Spleen (tissue), 11 donors: ENCODE measurements at regions not wholly inside any gene's neighbourhood (a gene's known extent, or its start where the extent isn't known, plus 50 kb on each side); places are given as distances from the start of the nearest gene placed in this dataset.
"Not testable (repeated sequence)": the region's sequence is repeated elsewhere in the genome, so short reads cannot be mapped to it uniquely, and the experiment has no call there.

ENCODE experiments used
- DNase-seq: peaks from one replicate; pipeline ENCODE4 v3.0.0-alpha.2; 2020
- H3K27ac ChIP-seq, 8 donors: fragments of 200-600 bp; sonication (generic) in 7 of 8; 1 replicate in 4 of 8; 2 replicates in 4 of 8; pipeline versions ENCODE4 v1.5.0 to v1.8.0; 2016 to 2021; ENCODE audit warnings: inconsistent platforms in 4 of 8, mild to moderate bottlenecking in 4 of 8, moderate library complexity in 1 of 8
- H3K27me3 ChIP-seq, 7 donors: fragments of 200-600 bp; sonication (generic) in 6 of 7; replicated peaks in 1 of 7; 1 replicate in 4 of 7; 2 replicates in 3 of 7; pipeline versions ENCODE4 v1.5.0 to v1.8.0; 2016 to 2021; ENCODE audit warnings: inconsistent platforms in 3 of 7, mild to moderate bottlenecking in 1 of 7
- H3K36me3 ChIP-seq, 6 donors: fragments of 200-600 bp; sonication (generic) in 5 of 6; 1 replicate in 4 of 6; 2 replicates in 2 of 6; pipeline versions ENCODE4 v1.5.0 to v1.8.0; 2016 to 2021; ENCODE audit warnings: inconsistent platforms in 2 of 6
- H3K4me1 ChIP-seq, 6 donors: fragments of 200-600 bp; sonication (generic) in 5 of 6; 1 replicate in 3 of 6; 2 replicates in 3 of 6; pipeline versions ENCODE4 v1.5.0 to v1.8.0; 2016 to 2021; ENCODE audit warnings: inconsistent platforms in 3 of 6
- H3K4me3 ChIP-seq, 8 donors: fragments of 200-600 bp; sonication (generic) in 7 of 8; 1 replicate in 4 of 8; 2 replicates in 4 of 8; pipeline versions ENCODE4 v1.5.0 to v1.8.0; 2016 to 2021; ENCODE audit warnings: inconsistent platforms in 4 of 8, mild to moderate bottlenecking in 4 of 8, moderate library complexity in 2 of 8
- H3K9me3 ChIP-seq, 8 donors: fragments of 200-600 bp; sonication (generic) in 7 of 8; 1 replicate in 4 of 8; 2 replicates in 4 of 8; pipeline versions ENCODE4 v1.5.0 to v1.8.0; 2016 to 2021; ENCODE audit warnings: inconsistent platforms in 4 of 8
- CTCF ChIP-seq, 11 experiments: fragments of 200-600 bp in 7 of 11; fragments of 450-650 bp in 4 of 11; sonication (generic) in 4 of 11; IDR thresholded peaks in 8 of 11; conservative IDR thresholded peaks in 3 of 11; 1 replicate in 7 of 11; 2 replicates in 4 of 11; pipeline versions ENCODE4 v1.4.0 to v1.8.0; 2016 to 2021; ENCODE audit warnings: antibody characterized with exemption in 11 of 11, inconsistent platforms in 4 of 11, mild to moderate bottlenecking in 1 of 11
- POLR2A ChIP-seq, 3 donors: fragments of 450-650 bp; IDR thresholded peaks; one replicate each; pipeline ENCODE4 v1.5.1; 2017; ENCODE audit warnings: antibody characterized with exemption in 3 of 3, mild to moderate bottlenecking in 1 of 3
- POLR2AphosphoS5 ChIP-seq, 3 donors: sonication (generic); formaldehyde crosslinking; IDR thresholded peaks; one replicate each; pipeline ENCODE4 v1.5.1; 2017; ENCODE audit warnings: antibody characterized with exemption in 3 of 3
- WGBS, 5 donors: extraction: QIAGEN DNeasy Blood & Tissue Kit in 3 of 5; methylation state at CpG; one replicate each; pipeline versions ENCODE4 v1.1.5 to v1.1.7; 2013 to 2018; 5-methylcytosine and 5-hydroxymethylcytosine counted together
- intact Hi-C: fragments of 100-400 bp; cut with DNase I; formaldehyde crosslinking; loops from one replicate; pipeline ENCODE4 v1.15.0; 2023; ENCODE audit warnings: low total_unique reads
- donor health status: healthy with polysubstance abuse.
- donor health status: DM: no; HTN: no; CAD: no; lungs with moderate emphysema.
- donor health status: DM: no; HTN: no; CAD: no.
- donor health status: Bipolar disorder and iron deficiency.
- donor health status: healthy.
- donor health status: DM: no; HTN: no; CAD: no.
- donor health status: DM: yes; HTN: yes; CAD: no.

DNA sequence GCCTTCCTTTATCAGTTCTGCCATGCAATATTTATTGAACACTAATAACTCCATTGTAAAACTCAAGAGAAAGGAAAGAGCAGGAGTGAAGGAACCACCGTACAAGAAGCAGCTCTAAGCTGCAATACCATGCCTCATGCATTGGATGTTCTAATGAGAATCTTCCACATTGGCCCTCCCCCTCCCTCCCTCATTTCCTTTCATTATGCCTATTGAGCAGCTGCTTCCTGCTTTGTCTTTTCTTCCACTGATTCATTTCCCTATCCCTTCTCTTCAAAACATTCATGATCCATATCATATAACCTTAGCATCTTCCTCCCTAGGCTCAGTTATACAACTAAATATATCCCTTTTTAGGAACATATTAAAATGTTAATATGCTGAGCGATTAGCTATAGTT lies 698.7 kb upstream of the GOLIM4 start:
- TF ChIP-seq POLR2A (IDR thresholded peaks at IDR 0.05) = no peak
- no peak for TF ChIP-seq CTCF (IDR thresholded peaks at IDR 0.05 in 8 of 11, conservative IDR thresholded peaks at IDR 0.05 in 3 of 11)
- TF ChIP-seq POLR2AphosphoS5 (IDR thresholded peaks at IDR 0.05) = no peak
- WGBS, 5 donors = 73 to 90% (median 75%) methylated on average over 2 of the region's 2 CpGs

DNA sequence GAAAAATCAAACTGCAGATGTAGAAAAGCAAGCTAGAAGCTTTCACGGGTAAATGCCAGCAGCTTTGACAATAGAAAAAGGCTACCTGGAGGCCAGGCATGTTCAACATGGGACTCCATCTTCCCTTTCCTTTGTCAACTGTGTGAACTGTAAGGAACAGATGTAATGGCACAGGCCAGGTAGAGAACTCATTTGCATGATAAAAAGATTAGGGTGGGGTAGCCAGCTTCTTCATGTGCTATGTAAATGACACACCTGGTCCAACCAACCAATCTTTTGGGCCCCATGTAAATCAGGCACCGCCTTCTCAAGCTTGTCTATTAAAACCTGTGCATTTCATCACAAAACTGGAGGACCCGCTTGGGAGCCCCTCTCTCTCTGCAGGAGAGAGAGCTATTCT lies 686.5 kb upstream of the GOLIM4 start:
- Histone ChIP-seq H3K27me3 (no peaks in the 10 kb centered on the region), H3K4me3 (no peak overlapping the region), H3K36me3 (no peaks in the 10 kb centered on the region), H3K4me1 (no peaks in the 10 kb centered on the region), H3K9me3 (peaks cover 0 to 31% (median 8%) of the 10 kb centered on the region in 8 donors), H3K27ac (no peak overlapping the region)
- WGBS, 5 donors = 82 to 94% (median 91%) methylated on average over 3 of the region's 3 CpGs
- no peak for DNase-seq
- no peak for TF ChIP-seq POLR2AphosphoS5 (IDR thresholded peaks at IDR 0.05)
- TF ChIP-seq POLR2A (IDR thresholded peaks at IDR 0.05) = no peak
- TF ChIP-seq CTCF (IDR thresholded peaks at IDR 0.05 in 8 of 11, conservative IDR thresholded peaks at IDR 0.05 in 3 of 11) = no peak
- intact Hi-C loops = no loop called here

More for the DNA sequence above, 698.7 kb upstream of the GOLIM4 start:
- DNase-seq = no peak
- Histone ChIP-seq H3K27me3 (no peaks in the 10 kb centered on the region), H3K36me3 (no peaks in the 10 kb centered on the region), H3K4me1 (no peaks in the 10 kb centered on the region), H3K27ac (no peak overlapping the region), H3K9me3 (no peaks in the 10 kb centered on the region), H3K4me3 (no peak overlapping the region)
- intact Hi-C loops = no loop called here

DNA sequence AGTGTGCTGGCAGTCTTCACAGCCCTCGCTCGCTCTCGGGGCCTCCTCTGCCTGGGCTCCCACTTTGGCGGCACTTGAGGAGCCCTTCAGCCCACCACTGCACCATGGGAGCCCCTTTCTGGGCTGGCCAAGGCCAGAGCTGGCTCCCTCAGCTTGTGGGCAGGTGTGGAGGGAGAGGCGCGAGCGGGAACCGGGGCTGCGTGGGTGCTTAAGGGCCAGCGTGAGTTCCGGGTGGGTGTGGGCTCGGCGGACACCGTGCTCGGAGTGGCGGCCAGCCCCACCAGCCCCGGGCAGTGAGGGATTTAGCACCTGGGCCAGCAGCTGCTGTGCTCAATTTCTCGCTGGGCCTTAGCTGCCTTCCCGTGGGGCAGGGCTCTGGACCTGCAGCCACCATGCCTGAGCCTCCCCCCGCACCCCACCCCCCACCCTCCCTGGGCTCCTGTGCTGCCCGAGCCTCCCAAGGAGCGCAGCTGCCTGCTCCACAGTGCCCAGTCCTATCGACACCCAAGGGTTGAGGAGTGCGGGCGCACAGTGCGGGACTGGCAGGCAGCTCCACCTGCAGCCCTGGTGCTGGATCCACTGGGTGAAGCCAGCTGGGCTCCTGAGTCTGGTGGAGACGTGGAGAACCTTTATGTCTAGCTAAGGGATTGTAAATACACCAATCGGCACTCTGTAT lies 684.4 kb upstream of the GOLIM4 start:
- 93 to 96% (median 93%) methylated on average over 9 to 28 of the region's 28 CpGs for WGBS, 5 donors
- H3K36me3 ChIP-seq, H3K27me3 ChIP-seq, H3K4me1 ChIP-seq, H3K4me3 ChIP-seq, H3K27ac ChIP-seq, intact Hi-C loops, DNase-seq: not testable (repeated sequence)
- H3K9me3 ChIP-seq = peaks cover 0 to 21% (median 0%) of the 10 kb centered on the region in 8 donors

DNA sequence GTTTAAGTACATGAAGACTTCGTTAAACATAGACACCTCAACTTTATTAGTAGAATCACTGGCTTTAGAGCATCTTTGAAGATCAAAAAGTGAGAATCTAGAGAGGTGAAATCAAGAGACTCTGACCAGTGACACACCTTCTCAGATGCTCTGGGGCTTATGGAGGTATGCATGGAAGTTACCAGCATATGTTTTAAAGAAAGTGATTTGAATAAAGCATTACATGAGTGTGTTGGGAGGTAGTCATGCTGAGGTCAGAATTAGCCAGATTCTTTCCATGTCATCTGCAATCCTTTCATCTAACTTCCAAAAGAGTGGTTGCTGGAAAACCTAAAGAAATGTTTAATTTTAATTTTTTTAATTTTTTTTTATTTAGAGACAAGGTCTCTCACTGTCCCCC lies 658.0 kb upstream of the GOLIM4 start:
- Histone ChIP-seq H3K36me3 (no peaks in the 10 kb centered on the region), H3K4me1 (no peaks in the 10 kb centered on the region), H3K27me3 (no peaks in the 10 kb centered on the region), H3K4me3 (no peak overlapping the region), H3K9me3 (peaks cover 0 to 6% (median 0%) of the 10 kb centered on the region in 8 donors), H3K27ac (no peak overlapping the region)
- WGBS, 5 donors = 68 to 80% (median 74%) methylated on average over 1 of the region's 1 CpG
- no peak for DNase-seq
- TF ChIP-seq POLR2A (IDR thresholded peaks at IDR 0.05) (no peak), CTCF (IDR thresholded peaks at IDR 0.05 in 8 of 11, conservative IDR thresholded peaks at IDR 0.05 in 3 of 11) (no peak), POLR2AphosphoS5 (IDR thresholded peaks at IDR 0.05) (no peak)
- intact Hi-C loops = no loop called here

- Histone ChIP-seq H3K9me3 (peaks cover 0 to 3% (median 0%) of the 10 kb centered on the region in 8 donors), H3K4me1 (no peaks in the 10 kb centered on the region), H3K27me3 (no peaks in the 10 kb centered on the region), H3K27ac (no peak overlapping the region), H3K36me3 (no peaks in the 10 kb centered on the region), H3K4me3 (no peak overlapping the region)
- TF ChIP-seq CTCF (IDR thresholded peaks at IDR 0.05 in 8 of 11, conservative IDR thresholded peaks at IDR 0.05 in 3 of 11) = no peak
- TF ChIP-seq POLR2AphosphoS5 (IDR thresholded peaks at IDR 0.05) = no peak
- no peak for TF ChIP-seq POLR2A (IDR thresholded peaks at IDR 0.05)
- intact Hi-C loops = no loop called here
- no peak for DNase-seq
Measured at GRCh38 chr3:168752339-168752738, 656.6 kb upstream of the GOLIM4 start.
